Caki2 (cell line): ENCODE measurements at regions not wholly inside any gene's neighbourhood (a gene's known extent, or its start where the extent isn't known, plus 50 kb on each side); places are given as distances from the start of the nearest gene placed in this dataset.
"Not testable (repeated sequence)": the region's sequence is repeated elsewhere in the genome, so short reads cannot be mapped to it uniquely, and the experiment has no call there.

Source experiments
- DNase-seq: peaks from one replicate; pipeline ENCODE4 v3.0.0-alpha.2; 2015; ENCODE audit warnings: low read depth
- in situ Hi-C: cut with HindIII; loops from 2 replicates; pipeline ENCODE4 v1.10.0; 2016; ENCODE audit warnings: low sequenced_read_pairs, low pct_unique_long_range_greater_than_20kb, mixed read lengths

- DNase-seq: no peak
- in situ Hi-C loops: no loop called here
Observed at GRCh38 chr18:43819873-43820272, 542.6 kb upstream of the SYT4 start.

GRCh38 chr18:43825768-43826167 is 548.5 kb upstream of the SYT4 start:
- in situ Hi-C loops: no loop called here

GRCh38 chr18:43826215-43826614 is 548.9 kb upstream of the SYT4 start:
- no peak for DNase-seq
- in situ Hi-C loops: no loop called here

More at GRCh38 chr18:43825768-43826167, 548.5 kb upstream of the SYT4 start:
- DNase-seq: no peak

GRCh38 chr18:43827311-43827710 is 550.0 kb upstream of the SYT4 start:
- in situ Hi-C loops: no loop called here
- DNase-seq: no peak

- in situ Hi-C loops: no loop called here
Observed at GRCh38 chr18:43830303-43830702, 553.0 kb upstream of the SYT4 start.

GRCh38 chr18:43830947-43831346 is 553.7 kb upstream of the SYT4 start:
- in situ Hi-C loops: no loop called here
- DNase-seq: no peak

More at GRCh38 chr18:43830303-43830702, 553.0 kb upstream of the SYT4 start:
- DNase-seq: no peak

- in situ Hi-C loops: no loop called here
- no peak for DNase-seq
Observed at GRCh38 chr18:43846299-43846698, 569.0 kb upstream of the SYT4 start.

- DNase-seq: peak; percentile 4
- in situ Hi-C loops: no loop called here
Observed at GRCh38 chr18:43847164-43848091, 570.1 kb upstream of the SYT4 start.

GRCh38 chr18:43849831-43850230 is 572.5 kb upstream of the SYT4 start:
- DNase-seq, in situ Hi-C loops: not testable (repeated sequence)

- in situ Hi-C loops: no loop called here
- no peak for DNase-seq
Observed at GRCh38 chr18:43855376-43855775, 578.1 kb upstream of the SYT4 start.

GRCh38 chr18:43863180-43863579 is 585.9 kb upstream of the SYT4 start:
- in situ Hi-C loops: no loop called here
- DNase-seq: no peak

GRCh38 chr18:43866696-43867095 is 589.4 kb upstream of the SYT4 start:
- DNase-seq: no peak
- in situ Hi-C loops: no loop called here

- in situ Hi-C loops: no loop called here
Observed at GRCh38 chr18:43868497-43868995, 591.3 kb upstream of the SYT4 start.

GRCh38 chr18:43869451-43870008 is 592.2 kb upstream of the SYT4 start:
- in situ Hi-C loops: no loop called here
- DNase-seq: no peak

More at GRCh38 chr18:43868497-43868995, 591.3 kb upstream of the SYT4 start:
- no peak for DNase-seq

- DNase-seq: no peak
- in situ Hi-C loops: no loop called here
Observed at GRCh38 chr18:43870626-43871025, 593.3 kb upstream of the SYT4 start.

- in situ Hi-C loops: no loop called here
- DNase-seq: no peak
Observed at GRCh38 chr18:43875511-43875910, 598.2 kb upstream of the SYT4 start.

- DNase-seq: no peak
- in situ Hi-C loops: no loop called here
Observed at GRCh38 chr18:43876286-43876685, 599.0 kb upstream of the SYT4 start.

- in situ Hi-C loops: no loop called here
- DNase-seq: no peak
Observed at GRCh38 chr18:43876748-43877147, 599.5 kb upstream of the SYT4 start.

- DNase-seq: no peak
- in situ Hi-C loops: no loop called here
Observed at GRCh38 chr18:43877616-43878321, 600.5 kb upstream of the SYT4 start.
